ENCODE measurements at regions not wholly inside any gene's neighbourhood (a gene's known extent, or its start where the extent isn't known, plus 50 kb on each side); places are given as distances from the start of the nearest gene placed in this dataset.

GRCh38 chr1:244286341-244286740 lies 165.4 kb downstream of the ADSS2 start:
- no peak for TF ChIP-seq CTCF (IDR thresholded peaks at IDR 0.05; ENCODE audit: insufficient read depth, low read depth, low read length)
- no peak for DNase-seq (ENCODE audit: low read depth)
- H3K4me3 ChIP-seq (ENCODE audit: low read depth, low read length) = no peak overlapping the region

GRCh38 chr1:244287726-244288125 lies 164.0 kb downstream of the ADSS2 start:
- DNase-seq (ENCODE audit: low read depth) = no peak

GRCh38 chr1:244288663-244289062 lies 163.0 kb downstream of the ADSS2 start:
- DNase-seq (ENCODE audit: low read depth) = no peak
- TF ChIP-seq CTCF (IDR thresholded peaks at IDR 0.05; ENCODE audit: insufficient read depth, low read depth, low read length) = no peak
- no peak overlapping the region for H3K4me3 ChIP-seq (ENCODE audit: low read depth, low read length)

More at GRCh38 chr1:244287726-244288125, 164.0 kb downstream of the ADSS2 start:
- no peak overlapping the region for H3K4me3 ChIP-seq (ENCODE audit: low read depth, low read length)
- TF ChIP-seq CTCF (IDR thresholded peaks at IDR 0.05; ENCODE audit: insufficient read depth, low read depth, low read length) = no peak

- DNase-seq (ENCODE audit: low read depth) = no peak
- H3K4me3 ChIP-seq (ENCODE audit: low read depth, low read length) = no peak overlapping the region
- no peak for TF ChIP-seq CTCF (IDR thresholded peaks at IDR 0.05; ENCODE audit: insufficient read depth, low read depth, low read length)
Observed at GRCh38 chr1:244289991-244290785, 161.5 kb downstream of the ADSS2 start.

- H3K4me3 ChIP-seq (ENCODE audit: low read depth, low read length) = no peak overlapping the region
- TF ChIP-seq CTCF (IDR thresholded peaks at IDR 0.05; ENCODE audit: insufficient read depth, low read depth, low read length) = no peak
- DNase-seq (ENCODE audit: low read depth) = no peak
Observed at GRCh38 chr1:244291236-244292201, 160.2 kb downstream of the ADSS2 start.

GRCh38 chr1:244294599-244295224 lies 157.0 kb downstream of the ADSS2 start:
- TF ChIP-seq CTCF (IDR thresholded peaks at IDR 0.05; ENCODE audit: insufficient read depth, low read depth, low read length) = no peak
- DNase-seq (ENCODE audit: low read depth) = no peak
- H3K4me3 ChIP-seq (ENCODE audit: low read depth, low read length) = no peak overlapping the region

All from fibroblast of villous mesenchyme (primary cell).